GM18909 (cell line): ENCODE measurements at regions not wholly inside any gene's neighbourhood (a gene's known extent, or its start where the extent isn't known, plus 50 kb on each side); places are given as distances from the start of the nearest gene placed in this dataset.
"Not testable (repeated sequence)": the region's sequence is repeated elsewhere in the genome, so short reads cannot be mapped to it uniquely, and the experiment has no call there.

Source experiments
- ATAC-seq: cut with Tn5 transposase; IDR thresholded peaks from one replicate; pipeline ENCODE4 v1.9.1; 2021; ENCODE audit warnings: mild to moderate bottlenecking; ENCODE audit not compliant: unreplicated experiment, poor library complexity

DNA sequence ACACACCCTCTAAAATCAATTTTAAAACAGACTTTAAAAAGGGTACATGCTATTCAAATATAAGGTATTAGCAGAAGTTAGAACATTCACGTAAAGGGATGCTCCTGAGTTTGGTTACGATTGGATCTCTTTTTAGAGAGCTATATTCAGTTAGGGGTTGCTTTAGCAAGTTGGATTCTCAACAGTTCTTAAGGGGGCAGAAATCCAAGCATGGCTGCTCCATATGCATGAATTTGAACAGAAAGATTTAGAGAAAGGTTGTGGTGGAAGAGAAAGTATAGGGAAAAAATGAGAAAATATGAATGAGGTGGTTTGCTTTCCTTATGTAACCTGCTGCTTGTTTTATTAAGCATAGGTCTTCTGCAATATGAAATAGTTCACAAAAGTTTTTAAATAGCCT, 855.1 kb downstream of the SORCS1 start:
- ATAC-seq, result no peak

DNA sequence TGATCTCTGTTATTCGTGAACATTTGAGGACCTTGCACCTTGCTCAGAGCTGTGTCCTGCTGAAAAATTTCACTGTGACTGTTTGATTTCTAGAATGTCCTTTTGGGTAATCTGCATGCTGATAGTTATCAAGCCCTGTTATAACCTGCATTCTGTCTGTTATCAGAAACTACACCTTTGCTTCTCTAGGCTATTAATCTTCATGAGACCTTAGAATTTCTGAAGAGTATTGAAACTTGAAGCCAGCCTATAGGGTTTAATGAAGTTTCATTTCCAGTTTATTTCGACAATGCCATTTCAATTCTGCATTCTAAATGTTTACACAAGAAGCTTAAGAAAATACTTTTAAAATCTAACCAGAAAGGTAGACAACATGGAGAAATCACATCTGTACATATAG, 856.2 kb downstream of the SORCS1 start:
- ATAC-seq, result no peak

DNA sequence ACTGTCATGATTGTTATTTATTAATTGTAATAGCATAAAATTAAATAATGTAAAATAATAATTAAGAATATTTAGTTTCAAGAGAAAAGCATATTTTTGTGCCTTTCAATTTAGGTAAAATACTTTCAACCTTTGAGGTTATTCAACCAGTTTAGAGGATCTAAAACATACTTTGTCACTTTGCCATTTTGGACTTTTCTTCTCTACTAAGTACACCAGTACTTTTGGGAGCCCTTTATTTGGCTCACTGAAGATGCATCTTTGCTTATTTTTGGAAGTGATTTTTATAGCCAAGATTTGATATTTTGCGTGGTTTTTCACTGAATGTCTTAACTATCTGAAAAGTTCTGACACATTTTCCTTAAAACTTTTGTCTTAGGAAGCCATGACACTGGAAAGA, 860.5 kb downstream of the SORCS1 start:
- ATAC-seq, result no peak

DNA sequence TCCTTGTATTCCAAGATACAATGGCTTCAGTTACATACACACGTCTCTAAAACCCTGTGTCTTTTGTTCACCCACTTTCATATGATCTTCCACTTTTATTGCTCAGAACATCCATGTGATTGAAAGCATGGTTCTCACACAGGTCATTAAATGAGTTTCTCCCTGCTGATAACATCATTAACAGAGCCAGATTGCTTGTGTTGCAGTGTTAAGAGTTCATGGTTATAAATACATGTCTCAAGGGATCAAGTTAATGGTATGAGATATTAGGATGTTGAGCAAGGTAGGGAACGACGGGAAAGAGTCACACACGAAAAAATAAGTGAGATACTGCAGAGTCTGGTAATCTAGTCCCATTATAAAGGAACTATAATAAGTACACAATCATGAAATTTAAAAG, 861.5 kb downstream of the SORCS1 start:
- ATAC-seq, result no peak

DNA sequence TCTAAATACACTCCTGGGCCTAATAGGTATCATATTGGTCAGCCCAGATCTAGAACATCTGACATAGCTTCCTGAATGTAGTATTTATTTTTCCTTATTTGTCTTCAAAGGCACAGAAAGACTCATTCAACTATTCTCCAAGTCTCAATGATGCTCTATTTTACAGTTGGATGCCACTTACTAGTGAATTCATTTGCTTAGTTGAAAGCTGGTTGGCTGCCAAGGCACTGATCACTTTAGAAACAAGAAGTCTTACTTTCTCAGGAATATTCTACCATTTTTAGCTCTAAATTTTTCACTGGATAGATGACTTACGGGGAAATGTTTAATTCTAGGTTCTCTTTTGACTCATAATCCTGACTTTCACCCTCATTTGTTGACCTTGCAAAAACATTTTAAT, 863.4 kb downstream of the SORCS1 start:
- ATAC-seq, result no peak

DNA sequence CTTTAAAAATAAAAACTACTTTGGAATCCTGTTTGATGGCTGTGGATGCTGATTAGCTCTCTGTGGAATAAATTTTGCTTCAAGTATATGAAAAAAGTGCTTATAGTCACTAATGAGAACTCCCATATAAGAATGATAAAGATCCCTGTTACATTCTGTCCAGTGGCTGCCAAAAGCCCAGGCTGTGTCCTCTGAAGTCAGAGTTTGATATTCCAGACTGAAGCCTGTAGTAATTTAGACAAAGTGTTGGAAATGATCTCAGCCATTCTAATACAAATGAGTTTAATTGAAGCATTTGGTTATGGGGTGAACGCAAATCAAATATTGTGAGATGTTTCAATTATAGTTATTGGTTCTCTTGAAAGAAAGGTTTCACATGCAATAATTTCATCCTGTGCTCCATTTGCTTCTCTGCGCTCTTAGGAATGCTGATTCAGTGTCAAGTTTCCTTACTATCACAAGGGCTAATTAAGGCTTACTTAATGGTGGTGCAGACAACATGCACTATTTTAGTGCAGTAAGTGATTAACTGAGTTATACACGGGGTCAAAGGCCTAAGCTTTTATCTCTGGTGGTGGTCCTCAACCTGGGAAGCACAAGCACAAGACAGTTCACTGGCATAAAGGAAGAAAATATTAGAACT, 867.6 kb downstream of the SORCS1 start:
- no peak for ATAC-seq

DNA sequence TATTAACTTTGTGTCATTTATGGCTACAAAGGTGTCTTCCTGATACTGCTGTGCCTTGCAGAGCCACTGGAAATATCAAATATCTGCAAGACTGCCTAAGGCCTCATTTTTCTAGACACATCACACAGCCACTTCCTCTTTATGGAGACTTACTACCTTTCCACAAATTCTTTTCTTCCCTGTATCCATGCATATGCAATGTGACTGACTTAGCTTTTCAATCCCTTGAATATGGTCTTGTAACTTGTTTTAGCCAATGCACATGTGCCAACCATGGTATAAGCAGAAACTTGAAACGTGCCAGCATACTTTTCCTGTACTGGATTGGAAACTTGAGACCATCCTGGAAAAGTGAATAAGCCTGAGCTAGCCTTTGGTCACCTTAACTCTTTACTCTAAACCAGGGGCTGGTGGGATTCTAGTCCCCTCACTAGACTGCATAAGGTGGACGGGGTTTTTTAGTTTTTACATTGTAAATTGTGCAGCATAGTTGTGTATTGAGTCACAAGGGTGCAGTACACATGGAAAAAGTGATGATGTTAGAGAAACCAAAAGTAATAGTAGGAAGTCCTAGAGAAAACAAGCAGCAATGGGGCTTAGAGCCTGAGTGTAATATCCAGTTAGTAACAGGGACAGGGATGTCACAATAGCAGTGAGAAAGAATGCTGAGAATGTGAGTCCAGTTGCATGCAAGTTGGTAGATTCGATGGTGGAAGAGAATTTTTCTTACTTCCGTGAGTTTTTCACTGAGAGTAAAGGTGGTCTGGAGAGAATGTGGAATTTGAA, 879.5 kb downstream of the SORCS1 start:
- ATAC-seq, result no peak

DNA sequence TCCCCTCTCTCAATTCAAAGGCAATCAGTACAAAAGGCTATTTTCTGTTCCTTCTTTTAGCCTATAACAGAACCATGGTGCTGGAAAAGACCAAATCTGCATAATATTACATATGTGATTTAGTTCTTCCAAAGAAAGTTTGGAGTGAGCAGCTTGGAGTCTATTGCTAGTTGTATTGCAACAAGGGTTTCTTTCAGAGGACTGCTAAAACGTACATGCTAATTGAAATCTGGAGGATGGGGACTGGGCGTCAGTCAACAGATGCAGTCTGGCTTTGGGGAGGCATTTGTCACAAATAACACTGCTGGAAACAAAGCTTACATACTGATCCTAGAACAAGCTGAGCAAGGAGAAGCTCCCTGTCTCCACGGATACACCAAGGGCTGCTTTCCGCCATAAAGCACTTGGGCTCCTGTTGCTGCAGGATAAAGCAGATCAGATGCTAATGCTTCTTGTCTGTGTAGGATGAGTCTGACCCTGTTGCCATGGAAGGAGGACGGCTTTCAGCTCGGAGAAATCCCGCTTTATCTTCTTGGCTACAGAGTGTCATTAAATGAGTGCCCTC, 883.5 kb downstream of the SORCS1 start:
- no peak for ATAC-seq

DNA sequence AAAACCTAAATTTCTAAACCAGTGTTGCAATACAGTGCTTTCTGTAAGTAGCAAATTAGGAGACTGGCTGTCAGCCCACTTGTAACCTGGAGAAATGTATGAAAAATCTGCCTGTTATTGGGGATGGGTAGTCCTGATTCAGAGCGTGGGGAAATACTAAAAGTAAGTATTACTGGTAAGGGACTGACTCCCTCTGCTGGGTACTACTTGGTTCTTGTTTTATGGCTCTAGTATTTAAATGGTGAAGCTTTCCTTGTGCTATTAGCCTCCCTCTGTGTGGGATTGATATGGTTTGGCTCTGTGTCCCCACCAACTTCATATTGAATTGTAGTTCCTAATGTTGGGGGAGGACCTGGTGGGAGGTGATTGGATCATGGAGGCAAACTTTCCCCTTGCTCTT, 886.1 kb downstream of the SORCS1 start:
- ATAC-seq, result no peak

DNA sequence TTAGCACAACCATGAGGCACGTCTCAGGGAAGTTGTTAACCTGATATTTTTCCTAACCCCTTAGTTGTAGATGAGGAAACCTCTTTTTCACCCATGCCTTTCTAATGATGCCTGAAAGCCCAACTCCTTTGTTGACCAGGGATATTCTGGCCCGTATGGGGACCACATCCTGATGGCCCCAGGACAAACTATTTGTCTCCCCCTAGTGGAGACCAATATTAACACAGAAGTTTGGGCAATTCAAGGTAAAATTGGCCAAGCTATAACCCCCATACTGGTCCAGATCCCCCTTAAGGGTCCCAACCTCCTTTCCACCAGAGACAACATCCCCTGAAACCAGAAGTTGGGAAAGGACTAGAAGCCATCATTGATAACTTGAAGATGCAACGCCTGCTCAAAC, 893.3 kb downstream of the SORCS1 start:
- ATAC-seq, result no peak

DNA sequence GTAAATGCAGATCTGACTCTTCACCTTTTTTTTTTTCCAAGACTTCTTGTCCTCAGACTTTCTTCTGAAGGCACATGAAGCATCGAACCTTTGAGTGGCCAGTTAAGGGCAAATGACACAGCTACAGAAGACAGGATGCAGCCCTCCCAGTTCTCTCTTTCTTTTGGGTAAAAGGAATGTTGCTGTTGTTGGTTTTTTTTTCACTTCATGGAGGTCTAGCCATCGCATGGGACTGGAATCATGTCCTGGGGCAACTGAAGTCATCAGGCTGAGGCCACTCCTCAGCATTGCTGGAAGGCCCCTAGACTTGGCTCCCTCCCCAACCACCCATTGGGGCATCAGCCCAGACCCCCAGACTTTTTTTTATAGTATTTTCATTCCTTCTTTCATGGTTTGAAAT, 896.5 kb downstream of the SORCS1 start:
- ATAC-seq, result no peak

DNA sequence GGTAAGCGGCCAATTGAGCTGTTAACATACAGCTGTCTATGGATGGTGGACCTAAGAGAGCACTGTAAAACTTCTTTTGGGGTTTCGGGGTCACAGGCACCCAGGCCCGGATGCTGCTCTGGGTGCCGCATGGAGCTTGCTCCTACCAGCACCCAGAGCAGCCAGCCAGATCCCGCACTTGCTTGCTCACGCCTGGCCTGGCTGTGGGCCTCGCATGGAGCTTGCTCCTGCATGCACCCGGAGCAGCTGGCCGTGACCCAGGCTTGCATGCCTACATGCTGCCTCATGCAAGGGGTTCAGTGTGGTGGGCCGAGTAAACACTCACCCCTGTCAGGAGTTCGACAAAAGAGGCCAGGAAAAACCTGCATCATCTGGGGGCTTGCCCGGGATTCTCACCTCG, 896.9 kb downstream of the SORCS1 start:
- ATAC-seq, result no peak

DNA sequence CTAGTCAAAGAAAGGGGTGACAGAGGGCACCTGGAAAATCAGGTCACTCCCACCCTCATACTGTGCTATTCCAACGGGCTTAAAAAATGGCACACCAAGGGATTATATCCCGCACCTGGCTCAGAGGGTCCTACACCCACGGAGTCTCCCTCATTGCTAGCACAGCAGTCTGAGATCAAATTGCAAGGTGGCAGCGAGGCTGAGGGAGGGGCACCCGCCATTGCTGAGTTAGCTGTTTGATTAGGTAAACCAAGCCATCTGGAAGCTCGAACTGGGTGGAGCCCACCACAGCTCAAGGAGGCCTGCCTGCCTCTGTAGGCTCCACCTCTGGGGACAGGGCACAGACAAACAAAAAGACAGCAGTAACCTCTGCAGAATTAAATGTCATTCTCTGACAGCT, 907.1 kb downstream of the SORCS1 start:
- not testable (repeated sequence) for ATAC-seq

DNA sequence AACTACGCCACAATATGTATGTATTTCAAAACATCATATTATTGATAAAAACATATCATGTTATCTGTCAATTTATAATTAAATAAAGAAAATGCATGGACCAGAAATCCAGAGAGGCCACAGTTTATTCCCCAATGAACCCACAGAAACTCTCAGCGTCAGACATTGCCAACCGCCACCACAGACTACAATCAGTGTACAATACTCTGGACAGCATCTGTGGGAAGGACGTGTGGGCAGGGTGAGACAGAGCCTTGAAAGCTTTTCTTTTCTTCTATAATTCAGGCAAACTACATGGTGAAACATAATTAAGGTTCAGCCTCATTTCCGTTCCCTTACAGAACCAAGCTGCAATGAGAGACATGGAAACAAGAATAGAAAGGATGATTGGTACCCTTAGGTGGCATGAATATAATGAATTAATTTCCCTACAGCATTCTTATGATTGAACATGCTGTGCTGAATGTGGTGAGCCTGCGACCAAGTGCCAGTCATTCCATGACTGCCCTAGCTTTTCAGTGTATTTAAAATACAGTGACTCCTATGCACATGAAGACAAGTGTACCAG, 909.3 kb downstream of the SORCS1 start:
- ATAC-seq, result no peak

DNA sequence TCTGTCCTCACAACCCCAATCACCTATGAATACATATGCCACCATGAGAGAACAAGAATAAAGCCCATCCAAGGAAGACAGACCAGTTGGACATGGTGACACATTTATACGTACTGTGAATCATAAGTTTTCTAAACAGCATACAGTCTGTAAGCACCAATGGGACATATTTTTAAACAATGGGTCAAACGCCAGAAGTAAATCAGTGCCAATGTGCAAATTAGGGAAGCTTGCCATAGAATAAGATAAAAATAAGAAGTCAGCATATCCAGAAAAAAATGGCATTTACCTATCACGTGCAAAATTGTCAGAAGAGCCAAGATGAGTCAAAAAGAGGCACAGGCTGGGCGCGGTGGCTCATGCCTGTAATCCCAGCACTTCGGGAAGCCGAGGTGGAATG, 910.4 kb downstream of the SORCS1 start:
- no peak for ATAC-seq

DNA sequence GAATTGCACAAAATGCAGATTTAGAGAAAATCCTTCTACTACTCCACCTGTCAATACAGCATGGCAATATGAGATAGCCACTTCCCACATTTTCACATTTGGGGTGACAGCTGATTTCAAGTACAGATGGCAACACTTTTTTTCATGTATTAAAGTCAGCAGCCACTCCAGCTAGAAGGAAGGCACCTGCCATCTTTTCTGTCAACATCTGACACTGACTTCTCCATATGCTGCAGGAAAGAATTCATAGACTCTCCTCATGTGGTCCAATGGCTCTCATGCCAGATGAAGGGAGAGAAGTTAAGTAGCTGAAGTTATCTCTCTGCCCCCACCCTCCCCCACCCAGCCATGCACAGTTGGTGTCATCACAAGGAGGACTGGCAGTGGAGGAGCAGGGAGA, 912.0 kb downstream of the SORCS1 start:
- ATAC-seq, result no peak

DNA sequence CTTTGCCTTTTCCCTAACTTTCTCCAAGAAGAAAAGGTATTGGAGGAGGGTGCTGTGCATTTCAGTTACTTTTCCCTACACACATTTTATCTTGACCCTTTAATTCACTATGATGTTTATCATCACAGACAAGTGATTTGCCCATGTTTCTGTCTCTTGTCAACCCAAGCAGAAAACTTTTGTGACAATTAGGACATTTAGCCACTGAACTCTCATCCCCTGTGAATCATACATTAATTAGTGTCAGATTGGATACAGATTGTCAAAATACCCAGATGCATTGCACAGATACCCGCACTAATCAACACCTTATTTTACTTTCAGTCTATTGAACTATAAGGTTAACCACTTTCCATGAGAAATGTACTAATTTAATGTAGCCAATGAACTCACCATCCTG, 912.9 kb downstream of the SORCS1 start:
- no peak for ATAC-seq

DNA sequence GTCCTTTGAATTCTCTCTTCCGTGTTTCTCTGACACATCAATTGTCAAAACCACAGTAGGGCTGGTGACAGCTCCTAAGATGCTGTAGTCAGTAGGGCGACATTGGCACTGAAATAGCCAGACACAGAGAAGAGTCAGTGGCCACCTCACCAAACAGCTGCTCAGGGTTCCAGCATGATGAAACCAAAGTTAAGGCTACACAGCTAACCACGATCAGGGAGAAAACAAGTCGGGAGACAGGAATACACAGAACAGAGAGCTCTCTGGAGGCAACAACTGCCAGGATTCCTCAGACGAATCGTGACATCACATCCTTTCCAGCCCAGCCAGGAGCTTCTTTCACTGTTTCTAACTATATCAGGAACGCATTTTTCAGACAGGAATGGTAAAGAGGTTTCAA, 922.2 kb downstream of the SORCS1 start:
- no peak for ATAC-seq

DNA sequence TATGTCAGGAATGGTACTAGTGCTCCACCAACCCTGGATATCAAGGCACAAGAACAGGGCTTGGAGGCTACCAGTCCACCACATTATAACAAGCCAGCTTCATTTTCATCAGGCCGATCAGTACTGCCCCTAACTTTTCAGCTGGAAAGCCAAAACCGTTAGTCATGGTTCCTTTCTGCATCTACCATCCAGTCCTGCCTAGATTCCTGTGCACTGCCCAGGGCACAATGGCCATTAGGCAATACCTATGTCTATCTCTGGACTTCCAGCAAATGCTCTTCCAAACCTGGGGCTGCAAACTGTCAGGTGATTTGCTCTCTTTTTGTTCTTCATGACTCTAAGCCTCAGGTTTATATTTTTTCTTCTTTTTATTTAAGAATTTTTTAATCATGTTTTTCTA, 937.7 kb downstream of the SORCS1 start:
- ATAC-seq, result no peak

DNA sequence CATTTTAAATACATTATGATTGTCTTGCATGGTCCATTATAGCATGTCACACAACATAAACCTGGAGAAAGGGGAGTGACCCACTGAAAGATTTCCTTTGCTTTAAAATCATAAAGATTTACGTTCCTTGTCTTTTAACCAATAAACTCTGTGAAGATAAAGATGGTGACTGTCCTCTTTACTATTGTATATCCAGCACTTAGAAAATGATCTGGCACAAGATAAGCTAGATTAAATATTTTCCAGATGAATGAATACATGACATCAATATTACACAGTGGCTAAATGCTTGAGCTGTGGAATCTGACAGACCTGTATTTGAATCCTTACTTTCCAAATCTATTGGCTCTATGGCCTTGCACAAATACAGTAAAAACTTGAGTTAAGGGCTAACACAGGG, 938.4 kb downstream of the SORCS1 start:
- no peak for ATAC-seq

DNA sequence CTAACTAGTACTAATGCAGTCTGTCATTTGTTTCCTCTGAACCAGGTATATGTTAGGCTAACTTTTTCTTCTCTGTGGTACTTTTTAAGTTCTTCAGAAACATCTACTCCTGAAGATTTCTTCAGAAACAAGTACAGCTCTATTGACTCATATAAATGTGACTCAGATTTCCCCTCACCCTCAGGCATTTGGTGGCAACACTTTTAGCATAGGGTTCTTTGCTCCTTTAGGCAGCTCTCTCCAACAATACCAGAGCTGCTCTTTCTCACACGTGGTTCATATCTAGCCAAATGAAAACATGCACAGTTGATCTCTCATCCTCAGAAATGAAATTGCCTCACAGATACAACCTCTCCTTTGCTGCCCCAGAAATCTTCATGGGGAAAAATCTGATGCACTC, 939.8 kb downstream of the SORCS1 start:
- ATAC-seq, result no peak

DNA sequence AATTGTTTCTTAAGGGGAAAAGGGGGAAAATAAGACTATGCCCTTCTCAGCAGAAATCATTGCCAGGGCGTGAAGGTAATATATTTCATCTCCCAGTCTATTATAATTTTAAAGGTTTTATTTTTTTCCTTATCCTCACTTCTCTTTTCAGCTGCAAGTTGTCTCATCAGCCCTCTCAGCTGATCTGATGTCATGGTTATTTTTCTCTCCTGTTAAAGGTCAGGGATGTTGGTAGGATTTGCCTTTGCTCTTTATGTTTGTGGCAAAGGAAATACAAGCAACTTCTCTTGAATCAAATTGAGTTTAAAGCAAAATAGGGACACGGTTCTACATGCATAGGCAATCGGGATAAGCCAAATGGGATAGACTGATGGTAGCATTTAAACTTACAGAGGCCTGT, 946.9 kb downstream of the SORCS1 start:
- no peak for ATAC-seq
